PFSK-1 (cell line): ENCODE measurements at regions not wholly inside any gene's neighbourhood (a gene's known extent, or its start where the extent isn't known, plus 50 kb on each side); places are given as distances from the start of the nearest gene placed in this dataset.

Experiments
- FOXP2 ChIP-seq: optimal IDR thresholded peaks from 2 replicates; pipeline ENCODE3; 2011; ENCODE audit warnings: borderline replicate concordance, control low read depth, inconsistent platforms; ENCODE audit not compliant: insufficient read depth; ENCODE audit errors: extremely low read length, extremely low read depth
- POLR2AphosphoS5 ChIP-seq: IDR thresholded peaks from 2 replicates; pipeline ENCODE4 v1.6.1; 2012; ENCODE audit warnings: low read depth, mild to moderate bottlenecking, control low read depth, low read length, moderate library complexity
- REST ChIP-seq, 2 experiments: IDR thresholded peaks; 2 replicates each; pipeline versions ENCODE4 v1.6.1 to v1.8.0; 2011 to 2012; ENCODE audit warnings: low read depth in 2 of 2, low read length in 2 of 2, control low read depth in 1 of 2, inconsistent platforms in 1 of 2, mild to moderate bottlenecking in 1 of 2, moderate library complexity in 1 of 2; ENCODE audit not compliant: insufficient read depth in 1 of 2
- SIN3A ChIP-seq: IDR thresholded peaks from 2 replicates; pipeline ENCODE4 v1.6.1; 2012; ENCODE audit warnings: mild to moderate bottlenecking, low read length, moderate library complexity, borderline replicate concordance; ENCODE audit not compliant: insufficient read depth
- TAF1 ChIP-seq: IDR thresholded peaks from 2 replicates; pipeline ENCODE4 v1.6.1; 2012; ENCODE audit warnings: low read length, control low read depth, borderline replicate concordance; ENCODE audit not compliant: insufficient read depth

GRCh38 chr6:16922282-16922681 lies 161.0 kb upstream of the ATXN1 start:
- TF ChIP-seq TAF1 (no peak), SIN3A (no peak), POLR2AphosphoS5 (no peak), REST (IDR thresholded peaks at IDR 0.05; ENCODE audit: insufficient read depth in 1 of 2, low read depth in 2 of 2, low read length in 2 of 2) (no peak), FOXP2 (no peak)
